A549 (cell line): ENCODE measurements at regions not wholly inside any gene's neighbourhood (a gene's known extent, or its start where the extent isn't known, plus 50 kb on each side); places are given as distances from the start of the nearest gene placed in this dataset.

Experiments used
- ATAC-seq, 2 experiments: fragments of 200-7000 bp in 1 of 2; fragments of >200 bp in 1 of 2; cut with Nextera tagmentation in 1 of 2; cut with Tn5 transposase in 1 of 2; 3 replicates each; pipeline versions ENCODE4 v1.8.0 to v1.9.1; 2018 to 2020; ENCODE audit warnings: mild to moderate bottlenecking in 1 of 2, moderate library complexity in 1 of 2
- CTCF ChIA-PET: fragments of 300-600 bp; sonication (Branson Sonifier 250); formaldehyde crosslinking; extraction: SDS; loops from one replicate; lab custom pipeline; 2021; ENCODE audit warnings: antibody characterized with exemption, inconsistent platforms; lab: Yijun Ruan, JAX
- POLR2A ChIA-PET: fragments of 350-600 bp; formaldehyde crosslinking; extraction: SDS; loops from one replicate; lab custom pipeline; 2021; ENCODE audit warnings: antibody characterized with exemption, inconsistent platforms; lab: Yijun Ruan, JAX
- DNase-seq, 2 experiments: peaks; one replicate each; pipeline versions ENCODE4 v3.0.0 to v3.0.0-alpha.2; 2011 to 2016; ENCODE audit warnings: low read depth in 1 of 2, low spot score in 1 of 2
- FAIRE-seq: peaks from 2 replicates; lab custom pipeline; 2011; peaks lifted over from hg19 to GRCh38; lab: Jason Lieb, UNC
- H3K27ac ChIP-seq, 2 experiments: fragments of >200 bp; sonication (Bioruptor Twin); formaldehyde crosslinking; 3 replicates each; pipeline ENCODE4 v1.5.1; 2016 to 2017
- H3K4me1 ChIP-seq: fragments of >200 bp; sonication (Bioruptor Twin); formaldehyde crosslinking; 3 replicates; pipeline ENCODE4 v1.6.1; 2016
- H3K4me2 ChIP-seq: fragments of >200 bp; sonication (Bioruptor Twin); formaldehyde crosslinking; 3 replicates; pipeline ENCODE4 v1.6.1; 2016
- H3K4me3 ChIP-seq: fragments of >200 bp; sonication (Bioruptor Twin); formaldehyde crosslinking; 3 replicates; pipeline ENCODE4 v1.5.1; 2016
- H3K9me3 ChIP-seq: fragments of >200 bp; sonication (Bioruptor Twin); formaldehyde crosslinking; 3 replicates; pipeline ENCODE4 v1.6.1; 2016
- BHLHE40 ChIP-seq: IDR thresholded peaks from 2 replicates; pipeline ENCODE4 v1.6.1; 2012; ENCODE audit warnings: low read depth, low read length, inconsistent platforms
- CBX2 ChIP-seq: fragments of 200-600 bp; sonication (generic); IDR thresholded peaks from 2 replicates; pipeline ENCODE4 v1.6.1; 2016; ENCODE audit warnings: low read depth, mild to moderate bottlenecking, borderline replicate concordance
- CBX8 ChIP-seq: fragments of 200-600 bp; sonication (generic); IDR thresholded peaks from 2 replicates; pipeline ENCODE4 v1.6.1; 2016
- CEBPB ChIP-seq, 2 experiments: fragments of >200 bp in 1 of 2; sonication (Bioruptor Twin) in 1 of 2; formaldehyde crosslinking in 1 of 2; IDR thresholded peaks; 2 replicates each; pipeline ENCODE4 v1.6.1; 2012 to 2016
- CHD2 ChIP-seq: fragments of 150-350 bp; IDR thresholded peaks from 2 replicates; pipeline ENCODE4 v1.6.1; 2014; ENCODE audit warnings: low read length; ENCODE audit not compliant: partially characterized antibody
- EHF ChIP-seq: fragments of 250-450 bp; sonication (Bioruptor Pico); IDR thresholded peaks from 2 replicates; pipeline ENCODE4 v1.5.0; 2020; ENCODE audit warnings: mild to moderate bottlenecking
- FOXS1 ChIP-seq: fragments of 250-450 bp; sonication (Bioruptor Pico); IDR thresholded peaks from 2 replicates; pipeline ENCODE4 v1.5.0; 2020; ENCODE audit warnings: mild to moderate bottlenecking, moderate library complexity
- GATA3 ChIP-seq: IDR thresholded peaks from 2 replicates; pipeline ENCODE4 v1.6.1; 2012; ENCODE audit warnings: borderline replicate concordance
- HDAC2 ChIP-seq: fragments of 200-600 bp; sonication (generic); IDR thresholded peaks from 2 replicates; pipeline ENCODE4 v1.6.1; 2016
- HOXB13 ChIP-seq: fragments of 250-450 bp; sonication (Bioruptor Pico); IDR thresholded peaks from 2 replicates; pipeline ENCODE4 v1.5.0; 2020; ENCODE audit warnings: low read depth, mild to moderate bottlenecking, moderate library complexity
- MAZ ChIP-seq: fragments of 150-350 bp; IDR thresholded peaks from 2 replicates; pipeline ENCODE4 v1.6.1; 2014; ENCODE audit warnings: antibody characterized with exemption, low read depth, low read length, borderline replicate concordance
- NPAS2 ChIP-seq: fragments of 250-450 bp; sonication (Bioruptor Pico); IDR thresholded peaks from 2 replicates; pipeline ENCODE4 v1.8.0; 2022; ENCODE audit warnings: mild to moderate bottlenecking, moderate library complexity, borderline replicate concordance
- NR3C1 ChIP-seq: fragments of >200 bp; sonication (Bioruptor Twin); formaldehyde crosslinking; IDR thresholded peaks from 3 replicates; pipeline ENCODE4 v1.6.1; 2017
- POLR2AphosphoS2 ChIP-seq: conservative IDR thresholded peaks from 2 replicates; pipeline ENCODE4 v1.6.1; 2012; ENCODE audit warnings: low read length, improper control_type of control experiment, inconsistent platforms
- RARB ChIP-seq: fragments of 250-450 bp; sonication (Bioruptor Pico); IDR thresholded peaks from 2 replicates; pipeline ENCODE4 v1.8.0; 2021; ENCODE audit warnings: mild to moderate bottlenecking, moderate library complexity
- RCOR1 ChIP-seq: fragments of 150-350 bp; IDR thresholded peaks from 2 replicates; pipeline ENCODE4 v1.6.1; 2014; ENCODE audit warnings: antibody characterized with exemption, low read length, low read depth
- RFX5 ChIP-seq: fragments of 450-650 bp; IDR thresholded peaks from 2 replicates; pipeline ENCODE4 v1.7.1; 2014; ENCODE audit warnings: antibody characterized with exemption, mild to moderate bottlenecking, moderate library complexity
- TP53 ChIP-seq: fragments of 250-450 bp; sonication (Bioruptor Pico); IDR thresholded peaks from 2 replicates; pipeline ENCODE4 v1.5.0; 2021; ENCODE audit warnings: mild to moderate bottlenecking, moderate library complexity
- ZC3H11A ChIP-seq: fragments of 450-650 bp; IDR thresholded peaks from 2 replicates; pipeline ENCODE4 v1.6.1; 2014; ENCODE audit warnings: antibody characterized with exemption, mild to moderate bottlenecking
- ZSCAN20 ChIP-seq: fragments of 250-450 bp; sonication (Bioruptor Pico); IDR thresholded peaks from 2 replicates; pipeline ENCODE4 v1.8.0; 2022; ENCODE audit warnings: mild to moderate bottlenecking, moderate library complexity
- WGBS: methylation state at CpG from one replicate; pipeline ENCODE4 v1.1.6; 2017; ENCODE audit errors: missing lambda C conversion rate; 5-methylcytosine and 5-hydroxymethylcytosine counted together
- TF ChIP-seq, protein P1 (sequence below): fragments of >200 bp; sonication (Bioruptor Twin); formaldehyde crosslinking; IDR thresholded peaks from 3 replicates; pipeline ENCODE4 v1.5.1; 2016
- TF ChIP-seq, protein P2 (sequence below): IDR thresholded peaks from 2 replicates; pipeline ENCODE4 v1.6.1; 2012; ENCODE audit warnings: low read depth, borderline replicate concordance
- TF ChIP-seq, protein P3 (sequence below): fragments of >200 bp; sonication (Bioruptor Twin); formaldehyde crosslinking; IDR thresholded peaks from 3 replicates; pipeline ENCODE4 v1.6.1; 2016
- TF ChIP-seq, protein P4 (sequence below): IDR thresholded peaks from 2 replicates; pipeline ENCODE4 v1.6.1; 2012

DNA sequence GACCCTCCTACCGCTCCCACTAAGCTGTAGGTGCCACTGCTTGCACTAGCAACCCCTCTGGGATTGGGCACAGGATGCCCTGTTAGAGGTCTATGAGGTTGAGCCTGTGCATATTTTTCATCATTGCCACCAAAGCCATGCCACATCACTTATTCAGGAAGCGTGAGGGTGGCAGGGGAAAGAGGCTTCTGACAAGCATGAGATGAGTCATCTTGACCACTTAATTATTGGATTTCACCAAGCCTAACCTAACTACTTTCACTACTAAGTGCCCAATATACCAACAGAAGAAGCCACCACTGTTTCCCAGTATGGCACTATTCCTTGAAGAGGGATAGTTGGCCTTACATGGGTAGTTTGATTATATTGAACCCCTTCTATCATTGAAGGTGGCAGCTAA is 181.3 kb upstream of the EPHA4 start:
- CTCF ChIA-PET: no interaction called here
- TF ChIP-seq CEBPB (IDR thresholded peaks at IDR 0.05) (no peak), HOXB13 (CRISPR knock-in tag) (no peak), CHD2 (no peak), GATA3 (no peak), MAZ (no peak), FOXS1 (no peak), RCOR1 (no peak), CBX2 (no peak), RFX5 (no peak), NR3C1 (no peak), TP53 (CRISPR knock-in tag) (no peak), HDAC2 (no peak), NPAS2 (CRISPR knock-in tag) (no peak), BHLHE40 (no peak), ZSCAN20 (CRISPR knock-in tag) (no peak), RARB (CRISPR knock-in tag) (no peak), CBX8 (no peak)
- TF ChIP-seq, protein P1, sequence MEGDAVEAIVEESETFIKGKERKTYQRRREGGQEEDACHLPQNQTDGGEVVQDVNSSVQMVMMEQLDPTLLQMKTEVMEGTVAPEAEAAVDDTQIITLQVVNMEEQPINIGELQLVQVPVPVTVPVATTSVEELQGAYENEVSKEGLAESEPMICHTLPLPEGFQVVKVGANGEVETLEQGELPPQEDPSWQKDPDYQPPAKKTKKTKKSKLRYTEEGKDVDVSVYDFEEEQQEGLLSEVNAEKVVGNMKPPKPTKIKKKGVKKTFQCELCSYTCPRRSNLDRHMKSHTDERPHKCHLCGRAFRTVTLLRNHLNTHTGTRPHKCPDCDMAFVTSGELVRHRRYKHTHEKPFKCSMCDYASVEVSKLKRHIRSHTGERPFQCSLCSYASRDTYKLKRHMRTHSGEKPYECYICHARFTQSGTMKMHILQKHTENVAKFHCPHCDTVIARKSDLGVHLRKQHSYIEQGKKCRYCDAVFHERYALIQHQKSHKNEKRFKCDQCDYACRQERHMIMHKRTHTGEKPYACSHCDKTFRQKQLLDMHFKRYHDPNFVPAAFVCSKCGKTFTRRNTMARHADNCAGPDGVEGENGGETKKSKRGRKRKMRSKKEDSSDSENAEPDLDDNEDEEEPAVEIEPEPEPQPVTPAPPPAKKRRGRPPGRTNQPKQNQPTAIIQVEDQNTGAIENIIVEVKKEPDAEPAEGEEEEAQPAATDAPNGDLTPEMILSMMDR: no peak
- TF ChIP-seq, protein P2, sequence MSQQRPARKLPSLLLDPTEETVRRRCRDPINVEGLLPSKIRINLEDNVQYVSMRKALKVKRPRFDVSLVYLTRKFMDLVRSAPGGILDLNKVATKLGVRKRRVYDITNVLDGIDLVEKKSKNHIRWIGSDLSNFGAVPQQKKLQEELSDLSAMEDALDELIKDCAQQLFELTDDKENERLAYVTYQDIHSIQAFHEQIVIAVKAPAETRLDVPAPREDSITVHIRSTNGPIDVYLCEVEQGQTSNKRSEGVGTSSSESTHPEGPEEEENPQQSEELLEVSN: no peak
- no peaks in the 10 kb centered on the region for H3K4me1 ChIP-seq
- POLR2A ChIA-PET: no interaction called here
- ATAC-seq (no peak), FAIRE-seq (no peak), DNase-seq (no peak)
- no peaks in the 10 kb centered on the region for H3K9me3 ChIP-seq
- WGBS: 61% methylated on average over 2 of the region's 2 CpGs
- H3K4me2 ChIP-seq: no peak overlapping the region
- no peak overlapping the region for H3K4me3 ChIP-seq
- no peak overlapping the region for H3K27ac ChIP-seq

DNA sequence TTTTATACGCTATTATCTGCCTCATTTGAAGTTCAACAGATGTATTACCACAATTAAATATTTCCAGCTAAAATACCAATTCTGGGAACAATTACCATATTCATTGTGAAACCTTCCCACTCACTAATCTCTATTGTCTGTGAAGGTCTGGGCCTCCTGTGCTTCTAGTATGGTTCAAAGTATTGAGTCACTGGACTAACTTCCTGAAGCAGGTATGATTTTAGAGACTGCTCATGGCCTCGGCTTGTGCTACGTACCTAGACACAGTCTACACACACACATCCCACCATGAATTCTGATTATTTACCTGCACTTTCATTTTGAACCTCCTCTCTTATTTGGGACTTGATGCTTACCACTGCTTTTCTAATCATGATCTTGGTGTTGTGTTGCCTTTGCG is 180.7 kb upstream of the EPHA4 start:
- POLR2A ChIA-PET: no interaction called here
- no peak for ATAC-seq
- no peak overlapping the region for H3K4me3 ChIP-seq
- H3K4me1 ChIP-seq: no peaks in the 10 kb centered on the region
- H3K9me3 ChIP-seq: no peaks in the 10 kb centered on the region
- TF ChIP-seq RARB (CRISPR knock-in tag) (no peak), ZC3H11A (no peak), POLR2AphosphoS2 (no peak), EHF (no peak), CBX2 (no peak)
- TF ChIP-seq, protein P3, sequence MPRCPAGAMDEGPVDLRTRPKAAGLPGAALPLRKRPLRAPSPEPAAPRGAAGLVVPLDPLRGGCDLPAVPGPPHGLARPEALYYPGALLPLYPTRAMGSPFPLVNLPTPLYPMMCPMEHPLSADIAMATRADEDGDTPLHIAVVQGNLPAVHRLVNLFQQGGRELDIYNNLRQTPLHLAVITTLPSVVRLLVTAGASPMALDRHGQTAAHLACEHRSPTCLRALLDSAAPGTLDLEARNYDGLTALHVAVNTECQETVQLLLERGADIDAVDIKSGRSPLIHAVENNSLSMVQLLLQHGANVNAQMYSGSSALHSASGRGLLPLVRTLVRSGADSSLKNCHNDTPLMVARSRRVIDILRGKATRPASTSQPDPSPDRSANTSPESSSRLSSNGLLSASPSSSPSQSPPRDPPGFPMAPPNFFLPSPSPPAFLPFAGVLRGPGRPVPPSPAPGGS: no peak
- TF ChIP-seq, protein P4, sequence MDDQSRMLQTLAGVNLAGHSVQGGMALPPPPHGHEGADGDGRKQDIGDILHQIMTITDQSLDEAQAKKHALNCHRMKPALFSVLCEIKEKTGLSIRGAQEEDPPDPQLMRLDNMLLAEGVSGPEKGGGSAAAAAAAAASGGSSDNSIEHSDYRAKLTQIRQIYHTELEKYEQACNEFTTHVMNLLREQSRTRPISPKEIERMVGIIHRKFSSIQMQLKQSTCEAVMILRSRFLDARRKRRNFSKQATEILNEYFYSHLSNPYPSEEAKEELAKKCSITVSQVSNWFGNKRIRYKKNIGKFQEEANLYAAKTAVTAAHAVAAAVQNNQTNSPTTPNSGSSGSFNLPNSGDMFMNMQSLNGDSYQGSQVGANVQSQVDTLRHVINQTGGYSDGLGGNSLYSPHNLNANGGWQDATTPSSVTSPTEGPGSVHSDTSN: no peak
- no peak overlapping the region for H3K27ac ChIP-seq
- no peak for DNase-seq
- CTCF ChIA-PET: no interaction called here
- no peak for FAIRE-seq
- H3K4me2 ChIP-seq: no peak overlapping the region
- 58% methylated on average over 4 of the region's 4 CpGs for WGBS
